Lower lobe of right lung (tissue), 2 donors: ENCODE measurements at regions not wholly inside any gene's neighbourhood (a gene's known extent, or its start where the extent isn't known, plus 50 kb on each side); places are given as distances from the start of the nearest gene placed in this dataset.

ENCODE experiments used
- ATAC-seq, 2 donors: fragments of 200-7000 bp; cut with Tn5 transposase; one replicate each; pipeline ENCODE4 v1.9.1; 2020 to 2022; ENCODE audit warnings: mild to moderate bottlenecking in 2 of 2, moderate library complexity in 2 of 2
- DNase-seq: peaks from one replicate; pipeline ENCODE4 v3.0.0-alpha.2; 2020
- H3K27ac ChIP-seq: fragments of 200-600 bp; one replicate; pipeline ENCODE4 v1.8.0; 2022
- H3K27me3 ChIP-seq: fragments of 200-600 bp; one replicate; pipeline ENCODE4 v1.8.0; 2022; ENCODE audit warnings: low read depth
- H3K36me3 ChIP-seq: fragments of 200-600 bp; one replicate; pipeline ENCODE4 v1.8.0; 2022; ENCODE audit warnings: mild to moderate bottlenecking
- H3K4me1 ChIP-seq: fragments of 200-600 bp; one replicate; pipeline ENCODE4 v1.8.0; 2022
- H3K4me3 ChIP-seq: fragments of 200-600 bp; one replicate; pipeline ENCODE4 v1.8.0; 2022; ENCODE audit warnings: mild to moderate bottlenecking
- H3K9me3 ChIP-seq: fragments of 200-600 bp; one replicate; pipeline ENCODE4 v1.8.0; 2022
- intact Hi-C: fragments of 100-400 bp; cut with DNase I; formaldehyde crosslinking; loops from one replicate; pipeline ENCODE4 v1.11.0; 2022
- TF ChIP-seq, protein P1 (sequence below): fragments of 200-600 bp; IDR thresholded peaks from one replicate; pipeline ENCODE4 v1.8.0; 2022; ENCODE audit warnings: antibody characterized with exemption, mild to moderate bottlenecking
- donor health status: DM: no; HTN: yes; CAD: no; lungs with severe emphysema.

DNA sequence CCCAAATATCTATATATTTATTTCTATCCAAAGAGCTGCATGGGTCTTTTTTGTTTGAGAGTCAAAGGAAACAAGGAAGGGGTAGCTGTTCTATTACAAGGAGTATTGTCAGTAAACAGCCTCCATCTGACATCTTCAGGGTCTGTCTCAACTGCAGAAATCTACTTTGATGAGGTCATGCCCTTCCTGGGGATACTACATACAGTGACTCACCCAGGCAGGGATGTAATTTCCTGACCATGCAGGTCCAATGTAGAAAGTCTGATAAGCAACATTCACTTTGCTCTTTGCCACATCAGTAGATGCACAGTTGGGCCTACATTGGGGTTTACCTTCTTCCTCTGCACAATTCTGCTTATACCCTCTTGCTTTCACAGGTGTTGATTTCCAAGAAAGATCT lies 165.5 kb downstream of the TLR4 start:
- no peak overlapping the region for H3K4me3 ChIP-seq
- H3K36me3 ChIP-seq: no peaks in the 10 kb centered on the region
- no peak for ATAC-seq
- H3K27ac ChIP-seq: no peak overlapping the region
- TF ChIP-seq, protein P1, sequence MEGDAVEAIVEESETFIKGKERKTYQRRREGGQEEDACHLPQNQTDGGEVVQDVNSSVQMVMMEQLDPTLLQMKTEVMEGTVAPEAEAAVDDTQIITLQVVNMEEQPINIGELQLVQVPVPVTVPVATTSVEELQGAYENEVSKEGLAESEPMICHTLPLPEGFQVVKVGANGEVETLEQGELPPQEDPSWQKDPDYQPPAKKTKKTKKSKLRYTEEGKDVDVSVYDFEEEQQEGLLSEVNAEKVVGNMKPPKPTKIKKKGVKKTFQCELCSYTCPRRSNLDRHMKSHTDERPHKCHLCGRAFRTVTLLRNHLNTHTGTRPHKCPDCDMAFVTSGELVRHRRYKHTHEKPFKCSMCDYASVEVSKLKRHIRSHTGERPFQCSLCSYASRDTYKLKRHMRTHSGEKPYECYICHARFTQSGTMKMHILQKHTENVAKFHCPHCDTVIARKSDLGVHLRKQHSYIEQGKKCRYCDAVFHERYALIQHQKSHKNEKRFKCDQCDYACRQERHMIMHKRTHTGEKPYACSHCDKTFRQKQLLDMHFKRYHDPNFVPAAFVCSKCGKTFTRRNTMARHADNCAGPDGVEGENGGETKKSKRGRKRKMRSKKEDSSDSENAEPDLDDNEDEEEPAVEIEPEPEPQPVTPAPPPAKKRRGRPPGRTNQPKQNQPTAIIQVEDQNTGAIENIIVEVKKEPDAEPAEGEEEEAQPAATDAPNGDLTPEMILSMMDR: no peak
- DNase-seq: no peak
- H3K27me3 ChIP-seq: no peaks in the 10 kb centered on the region
- no peaks in the 10 kb centered on the region for H3K9me3 ChIP-seq
- H3K4me1 ChIP-seq: no peaks in the 10 kb centered on the region
- intact Hi-C loops: no loop called here

DNA sequence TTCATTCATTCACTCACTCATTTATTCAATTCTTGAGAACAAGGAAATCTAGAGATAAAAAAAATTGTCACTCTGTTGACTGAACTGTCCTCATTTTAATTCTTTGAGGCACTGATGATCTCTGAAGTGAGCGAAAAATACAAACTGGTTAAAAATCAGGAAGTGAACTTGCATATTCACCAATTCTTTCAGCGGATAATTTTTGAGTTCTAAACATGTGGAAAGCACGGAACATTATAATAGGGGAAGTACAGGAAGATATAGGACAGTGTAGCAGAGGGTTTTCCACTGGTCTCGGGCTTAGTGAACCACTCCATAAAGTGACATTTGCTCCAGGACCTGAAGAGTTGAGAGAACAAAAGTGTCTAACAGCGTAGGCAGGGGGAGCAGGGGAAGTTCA lies 169.5 kb downstream of the TLR4 start:
- no peak for ATAC-seq
- H3K36me3 ChIP-seq: no peaks in the 10 kb centered on the region

DNA sequence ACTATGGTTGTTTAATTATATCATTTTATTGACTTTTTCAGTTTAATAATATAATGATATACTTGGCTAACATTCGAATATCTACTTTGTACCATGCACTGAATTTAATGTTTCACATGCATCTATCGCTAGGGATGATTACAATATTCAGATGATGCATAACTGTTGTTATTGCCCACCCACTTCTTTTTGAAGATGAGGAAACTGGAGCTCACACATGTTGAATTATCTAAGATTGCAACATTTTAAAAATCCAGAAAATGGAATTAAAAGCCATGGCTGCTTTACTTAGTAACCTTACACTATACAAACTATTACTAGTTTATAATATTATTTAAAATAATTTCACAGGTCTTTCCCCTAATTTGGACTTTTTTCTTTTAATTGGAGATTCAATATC lies 171.7 kb downstream of the TLR4 start:
- Histone ChIP-seq H3K4me1 (no peaks in the 10 kb centered on the region), H3K27me3 (no peaks in the 10 kb centered on the region), H3K4me3 (no peak overlapping the region), H3K9me3 (no peaks in the 10 kb centered on the region), H3K36me3 (no peaks in the 10 kb centered on the region), H3K27ac (no peak overlapping the region)
- intact Hi-C loops: no loop called here
- DNase-seq (no peak), ATAC-seq (no peak)
- TF ChIP-seq, protein P1: no peak

More for the DNA sequence above, 169.5 kb downstream of the TLR4 start:
- no peaks in the 10 kb centered on the region for H3K4me1 ChIP-seq
- H3K27me3 ChIP-seq: no peaks in the 10 kb centered on the region
- no peak for DNase-seq
- H3K4me3 ChIP-seq: no peak overlapping the region
- TF ChIP-seq, protein P1: no peak
- H3K27ac ChIP-seq: no peak overlapping the region
- intact Hi-C loops: no loop called here
- H3K9me3 ChIP-seq: no peaks in the 10 kb centered on the region

DNA sequence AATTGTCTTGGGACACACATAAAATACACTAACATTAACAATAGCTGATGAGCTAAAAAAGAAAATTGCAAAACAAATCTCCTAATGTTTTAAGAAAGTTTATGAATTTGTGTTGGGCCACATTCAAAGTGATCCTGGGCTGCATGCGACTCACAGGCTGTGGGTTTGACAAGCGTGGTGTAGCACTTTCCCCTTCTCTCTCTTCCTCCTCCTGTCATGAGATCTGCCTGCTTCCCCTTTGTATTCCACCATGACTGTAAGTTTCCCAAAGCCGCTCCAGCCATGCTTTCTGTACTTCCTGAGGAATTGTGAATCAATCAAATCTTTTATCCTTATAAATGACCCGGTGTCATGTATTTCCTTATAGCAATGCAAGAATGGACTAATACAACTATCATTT lies 178.0 kb downstream of the TLR4 start:
- H3K27me3 ChIP-seq: no peaks in the 10 kb centered on the region
- intact Hi-C loops: no loop called here
- no peak overlapping the region for H3K27ac ChIP-seq
- H3K36me3 ChIP-seq: no peaks in the 10 kb centered on the region
- no peak for DNase-seq
- H3K9me3 ChIP-seq: no peaks in the 10 kb centered on the region
- H3K4me1 ChIP-seq: no peaks in the 10 kb centered on the region
- no peak overlapping the region for H3K4me3 ChIP-seq
- TF ChIP-seq, protein P1: no peak
- ATAC-seq: no peak

DNA sequence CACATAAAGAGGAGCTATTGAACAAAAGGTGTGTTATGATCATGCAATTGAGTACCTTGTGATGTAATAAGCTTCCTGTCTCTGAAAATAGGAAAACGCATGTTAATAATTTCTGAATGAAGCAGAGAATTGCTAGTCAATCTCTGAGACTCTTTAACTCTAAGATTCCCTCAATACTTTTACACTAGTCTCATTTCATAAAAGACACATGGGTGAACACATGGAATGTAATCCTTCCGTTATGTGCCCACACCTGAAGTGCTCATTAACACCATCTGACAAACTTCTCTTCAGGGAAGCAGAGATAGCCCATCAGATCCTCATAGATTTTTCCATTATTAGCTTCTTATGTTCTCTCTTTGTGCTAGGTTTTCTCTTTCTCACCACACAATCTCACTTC lies 182.4 kb downstream of the TLR4 start:
- intact Hi-C loops: no loop called here
- TF ChIP-seq, protein P1: no peak
- no peaks in the 10 kb centered on the region for H3K36me3 ChIP-seq
- H3K4me1 ChIP-seq: no peaks in the 10 kb centered on the region
- H3K27ac ChIP-seq: no peak overlapping the region
- no peak for DNase-seq
- H3K27me3 ChIP-seq: no peaks in the 10 kb centered on the region
- ATAC-seq: no peak
- H3K9me3 ChIP-seq: no peaks in the 10 kb centered on the region
- H3K4me3 ChIP-seq: no peak overlapping the region

DNA sequence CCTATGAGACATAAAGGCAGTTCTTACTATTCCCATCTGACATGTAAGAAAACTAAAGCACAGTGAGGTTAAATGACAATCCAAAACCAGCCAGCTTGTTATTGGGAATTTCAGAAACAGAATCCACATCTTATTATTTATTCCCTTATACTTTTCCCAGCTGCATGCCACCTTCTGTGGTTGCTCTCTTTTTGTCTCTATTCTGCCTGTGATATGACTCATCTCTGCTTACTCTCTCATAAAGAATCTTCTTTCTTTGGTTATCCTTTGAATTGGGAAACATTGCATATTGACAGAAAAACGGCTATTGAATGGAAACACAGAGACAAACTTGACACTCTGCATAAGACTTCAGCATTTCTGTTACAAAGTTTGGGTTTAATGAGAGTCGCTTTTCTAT lies 183.2 kb downstream of the TLR4 start:
- Histone ChIP-seq H3K27me3 (no peaks in the 10 kb centered on the region), H3K36me3 (no peaks in the 10 kb centered on the region), H3K4me3 (no peak overlapping the region), H3K27ac (no peak overlapping the region), H3K4me1 (no peaks in the 10 kb centered on the region), H3K9me3 (no peaks in the 10 kb centered on the region)
- no peak for DNase-seq
- intact Hi-C loops: no loop called here
- ATAC-seq: no peak
- TF ChIP-seq, protein P1: no peak
